GM18502 (cell line): ENCODE measurements at regions not wholly inside any gene's neighbourhood (a gene's known extent, or its start where the extent isn't known, plus 50 kb on each side); places are given as distances from the start of the nearest gene placed in this dataset.

ENCODE experiments used
- ATAC-seq: cut with Tn5 transposase; IDR thresholded peaks from one replicate; pipeline ENCODE4 v1.9.1; 2021; ENCODE audit warnings: mild to moderate bottlenecking; ENCODE audit not compliant: unreplicated experiment, poor library complexity

- no peak for ATAC-seq
These were observed 199.2 kb downstream of the ACTL7B start for GRCh38 chr9:108656566-108656965.

- no peak for ATAC-seq
These were observed 200.0 kb downstream of the ACTL7B start for GRCh38 chr9:108655818-108656217.

- no peak for ATAC-seq
These were observed 201.2 kb downstream of the ACTL7B start for GRCh38 chr9:108654566-108654965.

- no peak for ATAC-seq
These were observed 202.9 kb downstream of the ACTL7B start for GRCh38 chr9:108652851-108653250.

- ATAC-seq = no peak
These were observed 205.0 kb downstream of the ACTL7B start for GRCh38 chr9:108650826-108651225.

GRCh38 chr9:108645520-108645919, 210.3 kb downstream of the ACTL7B start:
- no peak for ATAC-seq

- no peak for ATAC-seq
These were observed 211.9 kb downstream of the ACTL7B start for GRCh38 chr9:108643731-108644510.

GRCh38 chr9:108642871-108643270, 212.9 kb downstream of the ACTL7B start:
- no peak for ATAC-seq

- no peak for ATAC-seq
These were observed 215.6 kb downstream of the ACTL7B start for GRCh38 chr9:108640230-108640629.

- no peak for ATAC-seq
These were observed 216.1 kb downstream of the ACTL7B start for GRCh38 chr9:108639696-108640095.

GRCh38 chr9:108639091-108639490, 216.7 kb downstream of the ACTL7B start:
- ATAC-seq = no peak

- no peak for ATAC-seq
These were observed 218.4 kb downstream of the ACTL7B start for GRCh38 chr9:108637340-108637739.

- ATAC-seq = no peak
These were observed 219.8 kb downstream of the ACTL7B start for GRCh38 chr9:108636013-108636412.

- ATAC-seq = no peak
These were observed 220.9 kb downstream of the ACTL7B start for GRCh38 chr9:108634672-108635462.

GRCh38 chr9:108634204-108634603, 221.6 kb downstream of the ACTL7B start:
- ATAC-seq = no peak

- no peak for ATAC-seq
These were observed 224.1 kb downstream of the ACTL7B start for GRCh38 chr9:108631496-108632285.

- no peak for ATAC-seq
These were observed 227.5 kb downstream of the ACTL7B start for GRCh38 chr9:108628316-108628715.

- no peak for ATAC-seq
These were observed 229.0 kb downstream of the ACTL7B start for GRCh38 chr9:108626743-108627142.

- no peak for ATAC-seq
These were observed 233.6 kb downstream of the ACTL7B start for GRCh38 chr9:108621991-108622855.

- ATAC-seq = no peak
These were observed 235.0 kb downstream of the ACTL7B start for GRCh38 chr9:108620767-108621166.
